RCC 7860 (cell line): ENCODE measurements at regions not wholly inside any gene's neighbourhood (a gene's known extent, or its start where the extent isn't known, plus 50 kb on each side); places are given as distances from the start of the nearest gene placed in this dataset.

Experiments used
- DNase-seq: peaks from one replicate; pipeline ENCODE4 v3.0.0-alpha.2; 2015; ENCODE audit warnings: low spot score
- FAIRE-seq: peaks from 2 replicates; lab custom pipeline; 2012; peaks lifted over from hg19 to GRCh38; lab: Jason Lieb, UNC

- DNase-seq (no peak), FAIRE-seq (no peak)
Observed at GRCh38 chr2:14284244-14284643, 348.3 kb upstream of the LRATD1 start.

- FAIRE-seq (no peak), DNase-seq (no peak)
Observed at GRCh38 chr2:14285812-14286211, 346.7 kb upstream of the LRATD1 start.

- DNase-seq = no peak
- no peak for FAIRE-seq
Observed at GRCh38 chr2:14288016-14288415, 344.5 kb upstream of the LRATD1 start.

- no peak for DNase-seq
- no peak for FAIRE-seq
Observed at GRCh38 chr2:14292964-14293363, 339.6 kb upstream of the LRATD1 start.

- DNase-seq = no peak
- no peak for FAIRE-seq
Observed at GRCh38 chr2:14297340-14297739, 335.2 kb upstream of the LRATD1 start.

GRCh38 chr2:14297906-14298305 is 334.6 kb upstream of the LRATD1 start:
- no peak for DNase-seq
- FAIRE-seq = no peak

- FAIRE-seq (no peak), DNase-seq (no peak)
Observed at GRCh38 chr2:14301331-14301730, 331.2 kb upstream of the LRATD1 start.

- DNase-seq (no peak), FAIRE-seq (no peak)
Observed at GRCh38 chr2:14303366-14304115, 329.0 kb upstream of the LRATD1 start.

GRCh38 chr2:14304326-14304725 is 328.2 kb upstream of the LRATD1 start:
- FAIRE-seq (no peak), DNase-seq (no peak)

GRCh38 chr2:14306268-14306861 is 326.2 kb upstream of the LRATD1 start:
- no peak for DNase-seq
- FAIRE-seq = no peak

- no peak for FAIRE-seq
Observed at GRCh38 chr2:14313341-14313740, 319.2 kb upstream of the LRATD1 start.

GRCh38 chr2:14316594-14316993 is 315.9 kb upstream of the LRATD1 start:
- FAIRE-seq (no peak), DNase-seq (no peak)

More at GRCh38 chr2:14313341-14313740, 319.2 kb upstream of the LRATD1 start:
- no peak for DNase-seq

- DNase-seq = no peak
- FAIRE-seq = no peak
Observed at GRCh38 chr2:14321357-14321756, 311.2 kb upstream of the LRATD1 start.

GRCh38 chr2:14322306-14322705 is 310.2 kb upstream of the LRATD1 start:
- no peak for FAIRE-seq
- DNase-seq = no peak

- FAIRE-seq (no peak), DNase-seq (no peak)
Observed at GRCh38 chr2:14324308-14324707, 308.2 kb upstream of the LRATD1 start.

- no peak for FAIRE-seq
- DNase-seq = no peak
Observed at GRCh38 chr2:14330884-14331283, 301.6 kb upstream of the LRATD1 start.

GRCh38 chr2:14336759-14337382 is 295.6 kb upstream of the LRATD1 start:
- no peak for DNase-seq
- no peak for FAIRE-seq

GRCh38 chr2:14340703-14341102 is 291.8 kb upstream of the LRATD1 start:
- FAIRE-seq = no peak
- no peak for DNase-seq

- FAIRE-seq = no peak
Observed at GRCh38 chr2:14342313-14342712, 290.2 kb upstream of the LRATD1 start.

GRCh38 chr2:14344355-14344754 is 288.2 kb upstream of the LRATD1 start:
- no peak for FAIRE-seq
- no peak for DNase-seq

More at GRCh38 chr2:14342313-14342712, 290.2 kb upstream of the LRATD1 start:
- DNase-seq = no peak

- no peak for DNase-seq
- FAIRE-seq = no peak
Observed at GRCh38 chr2:14348247-14348646, 284.3 kb upstream of the LRATD1 start.

GRCh38 chr2:14350856-14351255 is 281.7 kb upstream of the LRATD1 start:
- DNase-seq (no peak), FAIRE-seq (no peak)
